HG02852 (cell line): ENCODE measurements at regions not wholly inside any gene's neighbourhood (a gene's known extent, or its start where the extent isn't known, plus 50 kb on each side); places are given as distances from the start of the nearest gene placed in this dataset.

Source experiments
- ATAC-seq: cut with Tn5 transposase; IDR thresholded peaks from one replicate; pipeline ENCODE4 v1.9.1; 2021; ENCODE audit warnings: mild to moderate bottlenecking, moderate library complexity; ENCODE audit not compliant: unreplicated experiment

- ATAC-seq = no peak
These were observed 673.0 kb downstream of the USP25 start for GRCh38 chr21:16402752-16403151.

GRCh38 chr21:16404776-16405175 lies 675.0 kb downstream of the USP25 start:
- ATAC-seq = no peak

- ATAC-seq = no peak
These were observed 676.6 kb downstream of the USP25 start for GRCh38 chr21:16406355-16406754.

- no peak for ATAC-seq
These were observed 677.8 kb downstream of the USP25 start for GRCh38 chr21:16407403-16408240.

- no peak for ATAC-seq
These were observed 678.5 kb downstream of the USP25 start for GRCh38 chr21:16408280-16408679.

GRCh38 chr21:16409352-16409751 lies 679.6 kb downstream of the USP25 start:
- no peak for ATAC-seq

GRCh38 chr21:16418226-16418625 lies 688.4 kb downstream of the USP25 start:
- ATAC-seq = no peak

- ATAC-seq = no peak
These were observed 688.9 kb downstream of the USP25 start for GRCh38 chr21:16418642-16419041.

- ATAC-seq = no peak
These were observed 689.6 kb downstream of the USP25 start for GRCh38 chr21:16419188-16419921.

- ATAC-seq = no peak
These were observed 690.4 kb downstream of the USP25 start for GRCh38 chr21:16420031-16420724.

GRCh38 chr21:16421007-16421406 lies 691.2 kb downstream of the USP25 start:
- no peak for ATAC-seq

- no peak for ATAC-seq
These were observed 692.2 kb downstream of the USP25 start for GRCh38 chr21:16421965-16422364.

GRCh38 chr21:16422702-16423101 lies 692.9 kb downstream of the USP25 start:
- no peak for ATAC-seq

GRCh38 chr21:16423921-16424320 lies 694.1 kb downstream of the USP25 start:
- ATAC-seq = no peak

GRCh38 chr21:16424331-16424751 lies 694.6 kb downstream of the USP25 start:
- ATAC-seq = no peak

- no peak for ATAC-seq
These were observed 695.6 kb downstream of the USP25 start for GRCh38 chr21:16425376-16425775.

- no peak for ATAC-seq
These were observed 697.2 kb downstream of the USP25 start for GRCh38 chr21:16426936-16427335.

GRCh38 chr21:16427587-16428087 lies 697.9 kb downstream of the USP25 start:
- ATAC-seq = no peak

GRCh38 chr21:16437586-16437985 lies 707.8 kb downstream of the USP25 start:
- no peak for ATAC-seq

GRCh38 chr21:16438761-16439160 lies 709.0 kb downstream of the USP25 start:
- no peak for ATAC-seq

GRCh38 chr21:16441789-16442188 lies 712.0 kb downstream of the USP25 start:
- no peak for ATAC-seq
